H1 (cell line): ENCODE measurements at regions not wholly inside any gene's neighbourhood (a gene's known extent, or its start where the extent isn't known, plus 50 kb on each side); places are given as distances from the start of the nearest gene placed in this dataset.

Source experiments
- EZH2 ChIP-seq: fragments of 200-600 bp; sonication (generic); IDR thresholded peaks from 2 replicates; pipeline ENCODE4 v1.7.1; 2012; ENCODE audit warnings: low read depth, mild to moderate bottlenecking, moderate library complexity, low read length, inconsistent platforms; ENCODE audit not compliant: severe bottlenecking
- HDAC6 ChIP-seq: IDR thresholded peaks from one replicate; pipeline ENCODE4 v1.7.1; 2012; ENCODE audit warnings: low read depth, mild to moderate bottlenecking, inconsistent platforms, low read length, moderate library complexity
- TF ChIP-seq, protein P1 (sequence below): fragments of 300-600 bp; sonication (generic); IDR thresholded peaks from 2 replicates; pipeline ENCODE4 v1.7.1; 2012; ENCODE audit warnings: low read length, moderate library complexity, mild to moderate bottlenecking, inconsistent platforms; ENCODE audit not compliant: insufficient replicate concordance

DNA sequence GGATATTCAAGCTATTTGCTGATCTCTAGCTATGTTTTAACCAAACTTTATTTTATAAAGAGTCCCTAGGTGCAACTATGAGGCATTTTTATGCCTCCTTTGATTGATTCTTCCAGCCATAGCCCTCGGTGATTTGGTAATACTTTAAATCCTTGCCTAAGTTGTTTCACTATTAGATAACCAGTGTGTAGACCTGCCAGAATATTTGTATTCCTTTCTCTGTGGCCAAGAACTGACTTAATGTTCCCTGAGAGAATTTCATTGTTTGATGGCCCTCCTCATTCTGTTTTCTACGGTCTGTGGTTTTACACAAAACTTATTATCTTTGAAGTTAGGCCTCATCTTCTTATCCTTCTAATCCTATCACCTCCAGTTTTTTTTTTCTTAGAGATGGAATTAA is 109.7 kb upstream of the MDGA2 start (continued):
- TF ChIP-seq, protein P1, sequence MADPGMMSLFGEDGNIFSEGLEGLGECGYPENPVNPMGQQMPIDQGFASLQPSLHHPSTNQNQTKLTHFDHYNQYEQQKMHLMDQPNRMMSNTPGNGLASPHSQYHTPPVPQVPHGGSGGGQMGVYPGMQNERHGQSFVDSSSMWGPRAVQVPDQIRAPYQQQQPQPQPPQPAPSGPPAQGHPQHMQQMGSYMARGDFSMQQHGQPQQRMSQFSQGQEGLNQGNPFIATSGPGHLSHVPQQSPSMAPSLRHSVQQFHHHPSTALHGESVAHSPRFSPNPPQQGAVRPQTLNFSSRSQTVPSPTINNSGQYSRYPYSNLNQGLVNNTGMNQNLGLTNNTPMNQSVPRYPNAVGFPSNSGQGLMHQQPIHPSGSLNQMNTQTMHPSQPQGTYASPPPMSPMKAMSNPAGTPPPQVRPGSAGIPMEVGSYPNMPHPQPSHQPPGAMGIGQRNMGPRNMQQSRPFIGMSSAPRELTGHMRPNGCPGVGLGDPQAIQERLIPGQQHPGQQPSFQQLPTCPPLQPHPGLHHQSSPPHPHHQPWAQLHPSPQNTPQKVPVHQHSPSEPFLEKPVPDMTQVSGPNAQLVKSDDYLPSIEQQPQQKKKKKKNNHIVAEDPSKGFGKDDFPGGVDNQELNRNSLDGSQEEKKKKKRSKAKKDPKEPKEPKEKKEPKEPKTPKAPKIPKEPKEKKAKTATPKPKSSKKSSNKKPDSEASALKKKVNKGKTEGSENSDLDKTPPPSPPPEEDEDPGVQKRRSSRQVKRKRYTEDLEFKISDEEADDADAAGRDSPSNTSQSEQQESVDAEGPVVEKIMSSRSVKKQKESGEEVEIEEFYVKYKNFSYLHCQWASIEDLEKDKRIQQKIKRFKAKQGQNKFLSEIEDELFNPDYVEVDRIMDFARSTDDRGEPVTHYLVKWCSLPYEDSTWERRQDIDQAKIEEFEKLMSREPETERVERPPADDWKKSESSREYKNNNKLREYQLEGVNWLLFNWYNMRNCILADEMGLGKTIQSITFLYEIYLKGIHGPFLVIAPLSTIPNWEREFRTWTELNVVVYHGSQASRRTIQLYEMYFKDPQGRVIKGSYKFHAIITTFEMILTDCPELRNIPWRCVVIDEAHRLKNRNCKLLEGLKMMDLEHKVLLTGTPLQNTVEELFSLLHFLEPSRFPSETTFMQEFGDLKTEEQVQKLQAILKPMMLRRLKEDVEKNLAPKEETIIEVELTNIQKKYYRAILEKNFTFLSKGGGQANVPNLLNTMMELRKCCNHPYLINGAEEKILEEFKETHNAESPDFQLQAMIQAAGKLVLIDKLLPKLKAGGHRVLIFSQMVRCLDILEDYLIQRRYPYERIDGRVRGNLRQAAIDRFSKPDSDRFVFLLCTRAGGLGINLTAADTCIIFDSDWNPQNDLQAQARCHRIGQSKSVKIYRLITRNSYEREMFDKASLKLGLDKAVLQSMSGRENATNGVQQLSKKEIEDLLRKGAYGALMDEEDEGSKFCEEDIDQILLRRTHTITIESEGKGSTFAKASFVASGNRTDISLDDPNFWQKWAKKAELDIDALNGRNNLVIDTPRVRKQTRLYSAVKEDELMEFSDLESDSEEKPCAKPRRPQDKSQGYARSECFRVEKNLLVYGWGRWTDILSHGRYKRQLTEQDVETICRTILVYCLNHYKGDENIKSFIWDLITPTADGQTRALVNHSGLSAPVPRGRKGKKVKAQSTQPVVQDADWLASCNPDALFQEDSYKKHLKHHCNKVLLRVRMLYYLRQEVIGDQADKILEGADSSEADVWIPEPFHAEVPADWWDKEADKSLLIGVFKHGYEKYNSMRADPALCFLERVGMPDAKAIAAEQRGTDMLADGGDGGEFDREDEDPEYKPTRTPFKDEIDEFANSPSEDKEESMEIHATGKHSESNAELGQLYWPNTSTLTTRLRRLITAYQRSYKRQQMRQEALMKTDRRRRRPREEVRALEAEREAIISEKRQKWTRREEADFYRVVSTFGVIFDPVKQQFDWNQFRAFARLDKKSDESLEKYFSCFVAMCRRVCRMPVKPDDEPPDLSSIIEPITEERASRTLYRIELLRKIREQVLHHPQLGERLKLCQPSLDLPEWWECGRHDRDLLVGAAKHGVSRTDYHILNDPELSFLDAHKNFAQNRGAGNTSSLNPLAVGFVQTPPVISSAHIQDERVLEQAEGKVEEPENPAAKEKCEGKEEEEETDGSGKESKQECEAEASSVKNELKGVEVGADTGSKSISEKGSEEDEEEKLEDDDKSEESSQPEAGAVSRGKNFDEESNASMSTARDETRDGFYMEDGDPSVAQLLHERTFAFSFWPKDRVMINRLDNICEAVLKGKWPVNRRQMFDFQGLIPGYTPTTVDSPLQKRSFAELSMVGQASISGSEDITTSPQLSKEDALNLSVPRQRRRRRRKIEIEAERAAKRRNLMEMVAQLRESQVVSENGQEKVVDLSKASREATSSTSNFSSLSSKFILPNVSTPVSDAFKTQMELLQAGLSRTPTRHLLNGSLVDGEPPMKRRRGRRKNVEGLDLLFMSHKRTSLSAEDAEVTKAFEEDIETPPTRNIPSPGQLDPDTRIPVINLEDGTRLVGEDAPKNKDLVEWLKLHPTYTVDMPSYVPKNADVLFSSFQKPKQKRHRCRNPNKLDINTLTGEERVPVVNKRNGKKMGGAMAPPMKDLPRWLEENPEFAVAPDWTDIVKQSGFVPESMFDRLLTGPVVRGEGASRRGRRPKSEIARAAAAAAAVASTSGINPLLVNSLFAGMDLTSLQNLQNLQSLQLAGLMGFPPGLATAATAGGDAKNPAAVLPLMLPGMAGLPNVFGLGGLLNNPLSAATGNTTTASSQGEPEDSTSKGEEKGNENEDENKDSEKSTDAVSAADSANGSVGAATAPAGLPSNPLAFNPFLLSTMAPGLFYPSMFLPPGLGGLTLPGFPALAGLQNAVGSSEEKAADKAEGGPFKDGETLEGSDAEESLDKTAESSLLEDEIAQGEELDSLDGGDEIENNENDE: no peak
- TF ChIP-seq EZH2 (no peak), HDAC6 (no peak)
